Urothelium cell line (cell line): ENCODE measurements at regions not wholly inside any gene's neighbourhood (a gene's known extent, or its start where the extent isn't known, plus 50 kb on each side); places are given as distances from the start of the nearest gene placed in this dataset.
"Not testable (repeated sequence)": the region's sequence is repeated elsewhere in the genome, so short reads cannot be mapped to it uniquely, and the experiment has no call there.

ENCODE experiments used
- DNase-seq: peaks from one replicate; pipeline ENCODE4 v3.0.0; 2011; ENCODE audit warnings: low spot score, mixed read lengths
- FAIRE-seq: peaks from 2 replicates; lab custom pipeline; 2011; peaks lifted over from hg19 to GRCh38; lab: Jason Lieb, UNC

GRCh38 chr4:122973465-122973864 is 51.1 kb upstream of the NUDT6 start:
- DNase-seq (no peak), FAIRE-seq (no peak)

GRCh38 chr4:122976111-122976510 is 53.7 kb upstream of the NUDT6 start:
- no peak for DNase-seq
- FAIRE-seq: no peak

GRCh38 chr4:122977103-122977502 is 54.7 kb upstream of the NUDT6 start:
- FAIRE-seq: no peak
- DNase-seq: no peak

GRCh38 chr4:122978109-122978508 is 55.7 kb upstream of the NUDT6 start:
- no peak for DNase-seq
- FAIRE-seq: no peak

GRCh38 chr4:122978789-122979188 is 56.4 kb upstream of the NUDT6 start:
- DNase-seq: no peak
- FAIRE-seq: no peak

GRCh38 chr4:122980860-122981259 is 58.5 kb upstream of the NUDT6 start:
- no peak for FAIRE-seq
- DNase-seq: no peak

- FAIRE-seq: no peak
- no peak for DNase-seq
Measured at GRCh38 chr4:122988696-122989095, 66.3 kb upstream of the NUDT6 start.

- DNase-seq (no peak), FAIRE-seq (no peak)
Measured at GRCh38 chr4:122990891-122991290, 68.5 kb upstream of the NUDT6 start.

- FAIRE-seq (no peak), DNase-seq (no peak)
Measured at GRCh38 chr4:122992057-122992456, 69.7 kb upstream of the NUDT6 start.

- FAIRE-seq (no peak), DNase-seq (no peak)
Measured at GRCh38 chr4:122992641-122993040, 70.2 kb upstream of the NUDT6 start.

- no peak for FAIRE-seq
Measured at GRCh38 chr4:122996350-122996749, 74.0 kb upstream of the NUDT6 start.

GRCh38 chr4:122997463-122998101 is 75.2 kb upstream of the NUDT6 start:
- no peak for DNase-seq

More at GRCh38 chr4:122996350-122996749, 74.0 kb upstream of the NUDT6 start:
- DNase-seq: no peak

GRCh38 chr4:123004079-123004478 is 81.7 kb upstream of the NUDT6 start:
- not testable (repeated sequence) for FAIRE-seq

More at GRCh38 chr4:122997463-122998101, 75.2 kb upstream of the NUDT6 start:
- FAIRE-seq: no peak

GRCh38 chr4:123005126-123005525 is 82.7 kb upstream of the NUDT6 start:
- FAIRE-seq, DNase-seq: not testable (repeated sequence)

More at GRCh38 chr4:123004079-123004478, 81.7 kb upstream of the NUDT6 start:
- not testable (repeated sequence) for DNase-seq

GRCh38 chr4:123007679-123008078 is 85.3 kb upstream of the NUDT6 start:
- DNase-seq: no peak
- no peak for FAIRE-seq

- FAIRE-seq, DNase-seq: not testable (repeated sequence)
Measured at GRCh38 chr4:123012416-123012815, 90.0 kb upstream of the NUDT6 start.

GRCh38 chr4:123014038-123014437 is 91.6 kb upstream of the NUDT6 start:
- DNase-seq: no peak

GRCh38 chr4:123017078-123017477 is 94.7 kb upstream of the NUDT6 start:
- FAIRE-seq (no peak), DNase-seq (no peak)

More at GRCh38 chr4:123014038-123014437, 91.6 kb upstream of the NUDT6 start:
- FAIRE-seq: no peak

GRCh38 chr4:123017636-123018395 is 95.4 kb upstream of the NUDT6 start:
- FAIRE-seq (no peak), DNase-seq (no peak)

- DNase-seq (no peak), FAIRE-seq (no peak)
Measured at GRCh38 chr4:123018396-123018775, 96.0 kb upstream of the NUDT6 start.

GRCh38 chr4:123020285-123020684 is 97.9 kb upstream of the NUDT6 start:
- no peak for DNase-seq
- no peak for FAIRE-seq

- no peak for FAIRE-seq
- no peak for DNase-seq
Measured at GRCh38 chr4:123023647-123024046, 101.2 kb upstream of the NUDT6 start.
